Astrocyte (in vitro differentiated cells and primary cell): ENCODE measurements at regions not wholly inside any gene's neighbourhood (a gene's known extent, or its start where the extent isn't known, plus 50 kb on each side); places are given as distances from the start of the nearest gene placed in this dataset.

ENCODE experiments used
- CTCF ChIP-seq: IDR thresholded peaks from 2 replicates; pipeline ENCODE4 v1.5.1; 2011; ENCODE audit warnings: low read depth, mild to moderate bottlenecking, inconsistent platforms, low read length, moderate library complexity; ENCODE audit not compliant: insufficient read depth
- EZH2 ChIP-seq: IDR thresholded peaks from 2 replicates; pipeline ENCODE4 v1.6.1; 2012; ENCODE audit warnings: mild to moderate bottlenecking, low read length, inconsistent platforms; ENCODE audit not compliant: insufficient read depth

GRCh38 chr18:77973745-77974144, 724.1 kb downstream of the GALR1 start:
- TF ChIP-seq CTCF (no peak), EZH2 (no peak)
